Cardiac fibroblast (primary cell): ENCODE measurements at regions not wholly inside any gene's neighbourhood (a gene's known extent, or its start where the extent isn't known, plus 50 kb on each side); places are given as distances from the start of the nearest gene placed in this dataset.

Source experiments
- DNase-seq, 2 donors: peaks; one replicate each; pipeline versions ENCODE4 v3.0.0 to v3.0.0-alpha.2; 2010; ENCODE audit warnings: low read depth in 2 of 2
- H3K4me3 ChIP-seq, 2 donors: replicated peaks in 1 of 2; 1 replicate in 1 of 2; 2 replicates in 1 of 2; pipeline ENCODE4 v1.5.1; 2011; ENCODE audit warnings: low read depth in 2 of 2, low read length in 2 of 2, mild to moderate bottlenecking in 2 of 2, moderate library complexity in 1 of 2
- TF ChIP-seq, protein P1 (sequence below): IDR thresholded peaks from one replicate; pipeline ENCODE4 v1.5.1; 2011; ENCODE audit warnings: low read depth, mild to moderate bottlenecking, low read length, inconsistent platforms

DNA sequence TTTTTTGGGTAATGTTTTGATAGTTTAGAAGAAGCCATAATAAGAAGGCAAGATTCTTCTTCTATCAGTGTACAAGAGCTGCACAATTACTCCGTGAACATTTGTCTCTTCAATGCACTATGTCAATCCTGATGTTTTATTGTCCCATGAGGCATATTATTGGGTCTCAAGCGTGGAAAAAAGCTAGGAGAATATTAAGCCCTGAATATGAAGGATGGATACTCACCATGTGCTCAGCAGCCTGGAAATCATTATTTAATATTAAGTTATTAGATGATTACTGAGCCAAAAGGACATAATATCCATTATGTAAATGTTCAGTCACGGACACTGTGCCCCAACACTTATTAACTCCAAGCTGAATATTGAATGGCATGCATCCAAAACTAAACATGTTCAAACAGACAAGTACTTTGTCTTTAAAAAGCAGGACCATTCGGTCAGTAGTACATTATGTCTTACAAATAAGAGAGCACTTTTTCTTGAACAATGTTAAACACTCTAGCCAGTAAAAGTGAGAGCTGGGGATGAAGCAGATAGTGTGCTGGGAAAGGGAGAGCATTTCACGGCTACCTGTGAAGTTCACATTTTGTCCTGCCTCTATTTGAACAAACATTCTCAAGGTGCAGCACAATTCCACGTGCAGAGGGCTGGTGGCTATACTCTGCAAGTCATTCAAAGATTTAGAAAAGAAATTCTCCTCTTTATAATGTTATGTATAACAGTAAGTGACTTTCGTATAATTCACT lies 70.6 kb upstream of the CNR1 start:
- TF ChIP-seq, protein P1, sequence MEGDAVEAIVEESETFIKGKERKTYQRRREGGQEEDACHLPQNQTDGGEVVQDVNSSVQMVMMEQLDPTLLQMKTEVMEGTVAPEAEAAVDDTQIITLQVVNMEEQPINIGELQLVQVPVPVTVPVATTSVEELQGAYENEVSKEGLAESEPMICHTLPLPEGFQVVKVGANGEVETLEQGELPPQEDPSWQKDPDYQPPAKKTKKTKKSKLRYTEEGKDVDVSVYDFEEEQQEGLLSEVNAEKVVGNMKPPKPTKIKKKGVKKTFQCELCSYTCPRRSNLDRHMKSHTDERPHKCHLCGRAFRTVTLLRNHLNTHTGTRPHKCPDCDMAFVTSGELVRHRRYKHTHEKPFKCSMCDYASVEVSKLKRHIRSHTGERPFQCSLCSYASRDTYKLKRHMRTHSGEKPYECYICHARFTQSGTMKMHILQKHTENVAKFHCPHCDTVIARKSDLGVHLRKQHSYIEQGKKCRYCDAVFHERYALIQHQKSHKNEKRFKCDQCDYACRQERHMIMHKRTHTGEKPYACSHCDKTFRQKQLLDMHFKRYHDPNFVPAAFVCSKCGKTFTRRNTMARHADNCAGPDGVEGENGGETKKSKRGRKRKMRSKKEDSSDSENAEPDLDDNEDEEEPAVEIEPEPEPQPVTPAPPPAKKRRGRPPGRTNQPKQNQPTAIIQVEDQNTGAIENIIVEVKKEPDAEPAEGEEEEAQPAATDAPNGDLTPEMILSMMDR = no peak
- H3K4me3 ChIP-seq = no peak overlapping the region
- no peak for DNase-seq

DNA sequence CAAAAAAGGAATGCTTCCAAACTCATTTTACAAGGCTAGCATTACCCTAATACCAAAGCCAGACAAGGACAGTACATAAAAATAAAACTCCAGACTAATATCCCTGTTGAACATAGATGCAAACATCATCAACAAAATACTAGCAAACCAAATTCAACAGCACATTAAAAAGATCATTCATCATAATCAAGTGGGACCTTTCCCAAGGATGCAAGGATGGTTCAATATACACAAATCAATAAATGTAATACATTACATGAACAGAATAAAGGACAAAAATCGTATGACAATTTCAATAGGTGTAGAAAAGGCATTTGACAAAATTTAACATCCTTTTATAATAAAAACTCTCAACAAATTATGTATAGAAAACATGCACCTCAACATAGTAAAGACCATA lies 66.6 kb upstream of the CNR1 start:
- DNase-seq = no peak
- TF ChIP-seq, protein P1 = no peak
- no peak overlapping the region for H3K4me3 ChIP-seq

DNA sequence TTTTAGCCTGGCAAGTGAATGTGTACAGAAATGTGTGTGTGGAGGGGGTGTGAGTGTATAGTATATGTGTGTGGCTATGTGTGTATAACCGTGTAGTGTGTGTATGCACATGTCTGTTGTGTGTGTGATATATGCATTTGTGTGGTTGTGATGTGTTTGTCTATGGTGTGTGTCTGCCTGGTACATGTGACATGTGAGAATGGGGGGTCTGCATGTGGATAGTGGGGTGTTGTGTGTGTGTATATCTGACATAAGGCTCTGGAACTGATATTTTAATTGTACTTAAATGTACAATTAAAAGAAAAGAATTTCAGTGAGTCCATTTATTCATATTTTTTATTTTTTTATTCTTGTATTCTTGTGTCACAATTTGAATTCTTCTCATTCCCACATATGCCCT lies 57.2 kb upstream of the CNR1 start:
- DNase-seq = no peak
- TF ChIP-seq, protein P1 = no peak
- no peak overlapping the region for H3K4me3 ChIP-seq

DNA sequence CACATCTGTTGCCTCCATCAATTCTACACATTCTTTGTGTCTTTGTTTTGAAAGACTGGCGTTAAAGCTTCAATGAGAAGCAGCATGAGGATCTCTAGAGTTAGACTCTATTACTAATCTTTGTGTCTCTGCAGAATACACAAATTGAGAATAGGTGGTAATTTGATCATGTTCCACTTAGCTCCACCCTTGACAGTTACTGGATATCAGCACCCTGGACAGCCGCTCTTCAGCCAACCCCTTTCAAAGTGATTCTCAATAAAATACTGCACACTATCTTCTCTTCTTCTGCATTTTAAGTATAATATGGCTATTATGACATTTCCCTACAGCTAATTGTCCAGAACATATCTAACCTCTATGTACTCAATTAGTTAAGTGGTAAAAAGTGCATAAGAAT lies 54.3 kb upstream of the CNR1 start:
- TF ChIP-seq, protein P1 = no peak
- DNase-seq = peak; percentile 2 to 49
- H3K4me3 ChIP-seq = no peak overlapping the region

DNA sequence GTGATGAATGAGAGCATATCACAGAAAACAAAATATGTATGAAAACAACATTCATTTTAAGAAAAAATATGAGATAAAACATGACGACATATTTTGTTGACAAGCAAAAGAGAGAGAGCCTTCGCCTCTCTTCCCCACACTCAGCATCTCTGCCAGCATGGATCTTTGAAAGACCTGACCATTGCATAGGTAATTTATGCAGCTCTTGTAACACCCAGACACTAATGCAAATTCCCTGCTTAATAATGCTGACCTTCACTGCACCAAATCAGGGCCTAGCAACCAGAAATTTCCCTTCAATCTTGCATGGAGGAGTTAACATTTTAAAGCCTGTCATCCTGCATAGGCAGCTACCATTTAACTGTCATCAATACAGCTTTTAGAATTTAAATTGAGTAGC lies 50.0 kb upstream of the CNR1 start:
- no peak overlapping the region for H3K4me3 ChIP-seq
- no peak for DNase-seq
- TF ChIP-seq, protein P1 = no peak
